B cell (primary cell): ENCODE measurements at regions not wholly inside any gene's neighbourhood (a gene's known extent, or its start where the extent isn't known, plus 50 kb on each side); places are given as distances from the start of the nearest gene placed in this dataset.

Experiments
- ATAC-seq: fragments of 200-7000 bp; cut with Tn5 transposase; one replicate; pipeline ENCODE4 v1.10.0; 2021; ENCODE audit warnings: low read depth, mild to moderate bottlenecking, moderate number of reproducible peaks, moderate library complexity
- CTCF ChIA-PET: fragments of 350-600 bp; sonication (Branson Sonifier 250); formaldehyde crosslinking; loops from one replicate; lab custom pipeline; 2021; ENCODE audit warnings: antibody characterized with exemption, inconsistent platforms; lab: Charles Lee
- POLR2A ChIA-PET: fragments of 350-600 bp; sonication (Branson Sonifier 250); formaldehyde crosslinking; loops from one replicate; lab custom pipeline; 2021; ENCODE audit warnings: antibody characterized with exemption; lab: Charles Lee
- DNase-seq: peaks from one replicate; pipeline ENCODE4 v3.0.0; 2013
- H2AFZ ChIP-seq: 2 replicates; pipeline ENCODE4 v1.6.1; 2012; ENCODE audit warnings: mild to moderate bottlenecking, low read depth, low read length; ENCODE audit not compliant: insufficient read depth, poor library complexity, severe bottlenecking
- H3K27ac ChIP-seq, 2 donors: 1 replicate in 1 of 2; 2 replicates in 1 of 2; pipeline ENCODE4 v1.5.1; 2012 to 2013; ENCODE audit warnings: low read length in 2 of 2, mild to moderate bottlenecking in 2 of 2, moderate library complexity in 1 of 2
- H3K27me3 ChIP-seq, 4 experiments: fragments of 200-600 bp in 1 of 4; sonication (generic) in 1 of 4; replicated peaks in 1 of 4; 1 replicate in 2 of 4; 2 replicates in 2 of 4; pipeline versions ENCODE4 v1.6.1 to v1.7.0; 2013 to 2016; ENCODE audit warnings: low read length in 3 of 4, mild to moderate bottlenecking in 2 of 4, mixed read lengths in 1 of 4, moderate library complexity in 1 of 4; ENCODE audit not compliant: insufficient read depth in 4 of 4, control insufficient read depth in 3 of 4; ENCODE audit errors: control extremely low read depth in 1 of 4
- H3K36me3 ChIP-seq, 2 experiments: replicated peaks in 1 of 2; 1 replicate in 1 of 2; 2 replicates in 1 of 2; pipeline versions ENCODE4 v1.6.1 to v1.7.1; 2013; ENCODE audit warnings: low read length in 1 of 2; ENCODE audit not compliant: insufficient read depth in 2 of 2, control insufficient read depth in 1 of 2; ENCODE audit errors: control extremely low read depth in 1 of 2, extremely low read depth in 1 of 2
- H3K4me1 ChIP-seq, 2 donors: fragments of 200-600 bp in 1 of 2; sonication (generic) in 1 of 2; 1 replicate in 1 of 2; 2 replicates in 1 of 2; pipeline versions ENCODE4 v1.5.1 to v1.6.1; 2013 to 2017; ENCODE audit warnings: low read length in 2 of 2; ENCODE audit not compliant: control insufficient read depth in 2 of 2, insufficient read depth in 2 of 2
- H3K4me2 ChIP-seq: replicated peaks from 2 replicates; pipeline ENCODE3; 2012; ENCODE audit warnings: mild to moderate bottlenecking, low read depth, low read length; ENCODE audit not compliant: poor library complexity, severe bottlenecking
- H3K4me3 ChIP-seq, 5 experiments: fragments of 200-600 bp in 1 of 5; sonication (generic) in 1 of 5; 1 replicate in 3 of 5; 2 replicates in 2 of 5; pipeline versions ENCODE4 v1.5.1 to v1.7.0; 2011 to 2016; ENCODE audit warnings: low read length in 4 of 5, mild to moderate bottlenecking in 4 of 5, low read depth in 2 of 5, control low read depth in 1 of 5, moderate library complexity in 1 of 5; ENCODE audit not compliant: insufficient read depth in 1 of 5; ENCODE audit errors: control extremely low read depth in 1 of 5, extremely low read depth in 1 of 5
- H3K79me2 ChIP-seq: fragments of 200-600 bp; sonication (generic); one replicate; pipeline ENCODE4 v1.6.0; 2016; ENCODE audit warnings: low read length; ENCODE audit not compliant: control insufficient read depth, insufficient read depth
- H3K9ac ChIP-seq: fragments of 200-600 bp; sonication (generic); 2 replicates; pipeline ENCODE4 v1.6.1; 2017; ENCODE audit warnings: mild to moderate bottlenecking, low read length, moderate library complexity
- H3K9me3 ChIP-seq, 3 donors: one replicate each; pipeline versions ENCODE4 v1.6.1 to v1.7.1; 2013; ENCODE audit warnings: low read length in 2 of 3; ENCODE audit not compliant: control insufficient read depth in 2 of 3, insufficient read depth in 1 of 3; ENCODE audit errors: control extremely low read depth in 1 of 3
- H4K20me1 ChIP-seq: 2 replicates; pipeline ENCODE4 v1.6.0; 2012; ENCODE audit warnings: mild to moderate bottlenecking, low read length; ENCODE audit not compliant: insufficient read depth, control insufficient read depth, poor library complexity, severe bottlenecking
- H3K27ac Mint-ChIP-seq: one replicate; pipeline ENCODE4 v1.8.0; 2021; ENCODE audit warnings: mixed read lengths
- H3K27me3 Mint-ChIP-seq: one replicate; pipeline ENCODE4 v1.8.0; 2021; ENCODE audit warnings: mixed read lengths
- H3K4me1 Mint-ChIP-seq: one replicate; pipeline ENCODE4 v1.8.0; 2021; ENCODE audit warnings: mixed read lengths
- H3K4me3 Mint-ChIP-seq: one replicate; pipeline ENCODE4 v1.8.0; 2021; ENCODE audit warnings: mixed read lengths
- H3K9me3 Mint-ChIP-seq: one replicate; pipeline ENCODE4 v1.8.0; 2022; ENCODE audit warnings: mixed read lengths; ENCODE audit not compliant: insufficient read depth
- CTCF ChIP-seq: fragments of 200-600 bp; IDR thresholded peaks from one replicate; pipeline ENCODE4 v1.8.0; 2022; ENCODE audit warnings: antibody characterized with exemption, mild to moderate bottlenecking
- EZH2 ChIP-seq: IDR thresholded peaks from 2 replicates; pipeline ENCODE4 v1.6.1; 2012; ENCODE audit warnings: borderline replicate concordance, low read depth, mild to moderate bottlenecking, moderate library complexity, low read length; ENCODE audit not compliant: insufficient read depth, poor library complexity, severe bottlenecking
- WGBS: methylation state at CpG from one replicate; pipeline ENCODE4 v1.1.5; 2013; ENCODE audit warnings: missing lambda C conversion rate; ENCODE audit not compliant: insufficient coverage; 5-methylcytosine and 5-hydroxymethylcytosine counted together
- intact Hi-C: fragments of 100-400 bp; cut with micrococcal nuclease; formaldehyde crosslinking; loops from one replicate; pipeline ENCODE4 v1.10.0; 2022

GRCh38 chr13:109389892-109390345 lies 396.5 kb downstream of the IRS2 start:
- DNase-seq: no peak
- no peak overlapping the region for H2AFZ ChIP-seq
- no peak overlapping the region for H3K4me3 Mint-ChIP-seq
- intact Hi-C loops: no loop called here
- no peaks in the 10 kb centered on the region for H3K79me2 ChIP-seq
- WGBS: 93% methylated on average over 6 of the region's 8 CpGs
- H3K4me2 ChIP-seq: no peak overlapping the region
- H3K27ac ChIP-seq: no peak overlapping the region
- H3K4me1 ChIP-seq: no peaks in the 10 kb centered on the region
- no peak for TF ChIP-seq CTCF
- TF ChIP-seq EZH2: no peak
- H3K4me3 ChIP-seq: no peak overlapping the region
- H3K9ac ChIP-seq: no peak overlapping the region
- no peaks in the 10 kb centered on the region for H3K4me1 Mint-ChIP-seq
- no peaks in the 10 kb centered on the region for H3K9me3 Mint-ChIP-seq
- H3K36me3 ChIP-seq: no peaks in the 10 kb centered on the region
- no peaks in the 10 kb centered on the region for H3K27me3 ChIP-seq
- no peak overlapping the region for H3K27ac Mint-ChIP-seq
- POLR2A ChIA-PET: no interaction called here
- no peaks in the 10 kb centered on the region for H4K20me1 ChIP-seq
- no peaks in the 10 kb centered on the region for H3K9me3 ChIP-seq
- ATAC-seq: no peak
- H3K27me3 Mint-ChIP-seq: no peaks in the 10 kb centered on the region
- CTCF ChIA-PET: no interaction called here

DNA sequence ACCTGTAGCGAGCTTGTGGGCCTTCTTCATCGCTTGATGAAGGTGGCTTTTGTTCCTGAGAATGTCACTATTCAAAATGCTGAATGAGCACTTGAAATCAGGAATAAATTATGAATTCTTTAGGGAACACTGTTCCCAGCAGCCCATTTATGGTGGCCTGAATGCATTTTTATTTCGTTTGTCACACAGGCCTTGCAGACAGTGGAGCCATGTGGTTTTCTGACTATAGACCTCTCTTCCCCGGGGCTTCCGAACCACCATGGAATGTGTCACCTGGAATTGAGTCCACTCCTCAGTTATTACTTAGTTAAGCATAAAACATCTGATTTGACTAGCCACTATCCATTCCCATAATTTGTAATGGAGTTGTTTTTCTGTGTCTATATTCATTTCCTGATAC lies 396.9 kb downstream of the IRS2 start:
- no peak overlapping the region for H3K4me2 ChIP-seq
- intact Hi-C loops: no loop called here
- no peaks in the 10 kb centered on the region for H3K9me3 Mint-ChIP-seq
- H3K27me3 Mint-ChIP-seq: no peaks in the 10 kb centered on the region
- H3K27me3 ChIP-seq: no peaks in the 10 kb centered on the region
- ChIA-PET CTCF (no interaction called here), POLR2A (no interaction called here)
- no peaks in the 10 kb centered on the region for H3K79me2 ChIP-seq
- H4K20me1 ChIP-seq: no peaks in the 10 kb centered on the region
- H3K36me3 ChIP-seq: no peaks in the 10 kb centered on the region
- WGBS: 90% methylated on average over 5 of the region's 5 CpGs
- H3K27ac Mint-ChIP-seq: no peak overlapping the region
- H2AFZ ChIP-seq: no peak overlapping the region
- H3K9me3 ChIP-seq: no peaks in the 10 kb centered on the region
- H3K27ac ChIP-seq: no peak overlapping the region
- TF ChIP-seq EZH2 (no peak), CTCF (no peak)
- H3K9ac ChIP-seq: no peak overlapping the region
- H3K4me3 Mint-ChIP-seq: no peak overlapping the region
- DNase-seq (no peak), ATAC-seq (no peak)
- H3K4me1 ChIP-seq: no peaks in the 10 kb centered on the region
- no peak overlapping the region for H3K4me3 ChIP-seq
- no peaks in the 10 kb centered on the region for H3K4me1 Mint-ChIP-seq
